ENCODE measurements at regions not wholly inside any gene's neighbourhood (a gene's known extent, or its start where the extent isn't known, plus 50 kb on each side); places are given as distances from the start of the nearest gene placed in this dataset.
"Not testable (repeated sequence)": the region's sequence is repeated elsewhere in the genome, so short reads cannot be mapped to it uniquely, and the experiment has no call there.

DNA sequence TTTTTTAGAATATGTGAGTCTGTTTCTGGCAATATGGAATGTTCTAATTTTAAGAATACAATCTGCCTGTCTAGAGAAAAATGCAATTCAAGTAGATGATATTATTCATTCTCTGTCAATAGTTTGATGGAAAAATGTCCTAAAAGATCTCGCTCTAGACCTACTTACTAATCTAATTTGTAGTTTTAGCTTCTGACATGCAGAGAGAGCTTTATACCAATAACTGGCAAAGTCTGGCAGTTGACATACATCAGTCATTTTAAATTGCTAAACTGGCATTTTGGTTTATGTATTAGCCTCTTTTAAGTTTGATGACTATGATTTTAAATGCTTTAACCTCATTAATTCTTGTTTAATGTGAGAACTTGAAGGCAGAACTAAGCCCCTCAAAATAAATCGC, 355.0 kb upstream of the CDH10 start:
- no peak for DNase-seq

DNA sequence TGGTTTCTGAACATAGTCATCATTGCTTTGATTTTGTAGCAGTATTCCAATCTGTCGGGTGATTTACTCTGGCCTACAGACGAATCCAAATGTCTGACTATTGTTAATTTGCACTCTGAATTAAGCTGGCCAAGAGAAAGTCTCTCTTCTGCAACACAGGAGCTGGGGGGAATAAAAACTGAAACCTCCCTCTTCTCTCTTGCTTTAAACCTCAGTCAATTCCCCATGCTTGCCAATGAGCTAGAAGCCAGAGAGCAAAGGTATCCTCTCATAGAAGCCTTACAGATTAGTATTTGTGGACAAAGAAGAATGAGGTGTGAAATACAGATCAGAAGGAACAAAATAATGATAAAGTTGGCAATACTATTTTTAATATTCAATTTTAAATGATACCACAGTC, 353.9 kb upstream of the CDH10 start:
- no peak for DNase-seq

DNA sequence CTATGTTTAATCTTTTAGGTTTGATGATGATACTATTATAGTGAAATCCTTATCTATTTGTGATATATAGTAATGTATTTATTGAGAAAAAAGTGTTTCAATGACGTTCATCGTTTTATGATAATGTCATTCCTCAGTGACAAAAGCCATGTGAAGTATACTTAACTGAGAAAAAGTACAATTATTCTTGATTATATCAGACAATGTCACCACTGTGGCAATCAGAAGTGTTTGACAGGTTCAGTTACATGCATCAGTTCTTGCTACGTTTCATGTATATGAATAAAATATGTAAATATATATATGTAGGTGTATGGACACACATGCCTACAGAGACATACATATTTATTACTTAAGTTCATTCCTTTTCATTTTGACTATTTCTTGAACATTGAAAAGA, 341.5 kb upstream of the CDH10 start:
- DNase-seq = no peak

DNA sequence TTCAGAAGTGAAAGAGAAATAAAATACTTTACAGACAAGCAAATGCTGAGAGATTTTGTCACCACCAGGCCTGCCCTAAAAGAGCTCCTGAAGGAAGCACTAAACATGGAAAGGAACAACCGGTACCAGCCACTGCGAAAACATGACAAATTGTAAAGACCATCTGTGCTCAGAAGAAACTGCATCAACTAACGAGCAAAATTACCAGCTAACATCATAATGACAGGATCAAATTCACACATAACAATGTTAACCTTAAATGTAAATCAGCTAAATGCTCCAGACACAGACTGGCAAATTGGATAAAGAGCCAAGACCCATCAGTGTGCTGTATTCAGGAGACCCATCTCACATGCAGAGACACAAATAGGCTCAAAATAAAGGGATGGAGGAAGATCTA, 333.8 kb upstream of the CDH10 start:
- not testable (repeated sequence) for DNase-seq

DNA sequence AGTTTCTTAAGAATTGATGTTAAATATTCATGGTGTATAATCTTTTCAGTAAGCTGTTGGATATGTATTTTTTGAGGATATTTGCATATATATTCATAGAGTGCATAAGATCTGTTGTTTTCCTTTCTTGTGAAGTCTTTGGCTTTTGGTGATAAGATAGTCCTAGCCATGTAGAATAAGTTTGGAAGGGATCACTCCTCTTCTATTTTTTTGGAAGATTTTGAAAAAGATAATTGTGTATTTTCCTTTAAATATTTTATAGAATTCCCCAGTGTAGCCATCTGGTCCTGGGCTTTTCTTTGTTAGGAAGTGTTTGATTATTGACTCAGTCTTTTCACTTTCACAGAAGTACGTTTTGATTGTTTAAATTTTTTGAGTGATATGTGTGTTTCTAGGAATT, 318.8 kb upstream of the CDH10 start:
- no peak for DNase-seq

DNA sequence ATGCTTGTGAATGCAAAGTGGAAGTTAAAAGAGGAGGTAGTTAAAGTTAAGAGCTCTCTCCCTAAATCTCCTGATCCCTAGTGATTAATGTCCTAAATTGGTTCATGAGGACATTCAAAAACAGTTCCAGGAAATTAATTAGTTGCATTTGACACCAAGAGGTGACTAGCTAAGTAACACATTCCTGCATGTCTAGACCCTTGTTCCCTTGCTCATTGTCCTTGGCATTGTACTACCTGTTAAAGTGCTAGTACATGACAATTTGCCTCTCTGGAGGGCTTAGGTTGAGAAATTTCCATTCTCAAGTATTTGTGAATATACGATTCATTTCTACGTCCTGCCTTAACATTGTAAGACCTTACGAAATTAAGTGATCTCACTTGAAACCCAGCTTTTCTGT, 278.6 kb upstream of the CDH10 start:
- no peak for DNase-seq

DNA sequence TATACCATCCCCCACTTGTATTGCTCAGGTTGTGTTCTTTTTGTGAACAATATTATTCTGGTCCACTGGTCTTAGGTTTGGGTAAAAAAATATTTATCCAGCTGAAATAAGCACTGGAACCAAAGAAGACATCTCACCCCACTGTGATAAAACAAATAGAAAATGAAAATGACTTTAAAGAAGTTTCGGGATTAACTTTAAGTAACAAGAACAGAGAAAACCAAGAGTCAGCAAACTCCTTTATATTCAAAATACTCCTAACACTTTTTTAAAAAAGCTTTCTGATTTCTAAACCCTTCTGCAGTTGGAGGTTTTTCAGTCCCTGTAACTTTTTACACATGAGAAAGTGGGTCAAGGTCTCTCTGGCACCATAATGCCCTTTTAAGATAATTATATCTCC, 273.9 kb upstream of the CDH10 start:
- no peak for DNase-seq

DNA sequence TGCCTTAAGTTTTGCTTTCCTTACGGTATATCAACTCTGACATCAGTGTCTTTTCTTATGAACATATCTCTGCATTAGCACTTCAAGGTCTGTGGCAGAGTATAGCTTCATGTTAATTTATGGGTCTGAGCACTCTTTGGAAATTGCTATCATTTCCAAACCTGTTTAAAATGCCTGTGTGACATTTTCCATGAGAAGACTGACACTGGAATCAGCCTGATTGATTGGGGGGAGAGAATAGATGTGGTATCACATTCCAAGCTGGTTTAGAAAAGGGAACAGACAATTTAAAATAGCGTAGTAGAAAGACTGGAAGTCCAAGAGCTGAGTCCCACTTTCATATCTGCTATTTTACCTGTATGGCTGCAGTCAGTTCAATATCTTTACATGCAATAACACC, 272.1 kb upstream of the CDH10 start:
- no peak for DNase-seq

DNA sequence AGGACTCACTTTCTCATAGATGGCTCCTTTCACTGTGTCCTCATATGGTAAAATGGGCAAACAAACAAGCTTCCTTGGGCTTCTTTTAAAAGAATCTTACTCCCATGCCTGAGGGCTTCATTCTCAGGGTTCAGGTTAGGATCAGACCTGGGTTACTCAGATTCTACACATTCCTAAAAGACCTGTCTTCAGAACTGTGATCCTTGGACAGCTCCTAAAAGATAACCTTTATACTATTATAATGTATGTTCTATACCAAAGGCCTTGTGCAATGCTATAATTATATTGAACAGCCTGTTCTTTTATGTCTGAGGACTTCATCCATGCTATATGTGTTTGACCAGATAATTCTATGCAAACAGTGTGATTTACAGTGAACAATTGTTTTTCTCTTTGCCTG, 264.4 kb upstream of the CDH10 start:
- DNase-seq = no peak

DNA sequence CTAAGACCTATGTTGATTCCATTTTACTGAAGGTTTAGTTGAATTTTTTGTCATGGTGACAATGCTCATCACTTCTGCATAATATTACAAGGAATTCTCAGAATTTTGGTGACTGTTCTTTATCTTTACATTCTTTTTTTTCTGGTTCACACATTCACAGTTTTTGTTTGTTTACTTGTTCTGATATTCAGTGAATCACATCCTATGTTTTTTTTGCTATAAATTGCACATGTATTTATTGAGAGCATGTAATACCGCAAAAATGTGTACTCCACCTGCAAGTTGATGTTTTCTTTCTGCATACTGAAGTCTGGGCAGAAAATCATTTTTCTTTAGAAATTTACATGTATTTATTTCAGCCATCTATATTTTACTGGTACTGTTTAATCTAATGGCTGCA, 261.9 kb upstream of the CDH10 start:
- DNase-seq = no peak

DNA sequence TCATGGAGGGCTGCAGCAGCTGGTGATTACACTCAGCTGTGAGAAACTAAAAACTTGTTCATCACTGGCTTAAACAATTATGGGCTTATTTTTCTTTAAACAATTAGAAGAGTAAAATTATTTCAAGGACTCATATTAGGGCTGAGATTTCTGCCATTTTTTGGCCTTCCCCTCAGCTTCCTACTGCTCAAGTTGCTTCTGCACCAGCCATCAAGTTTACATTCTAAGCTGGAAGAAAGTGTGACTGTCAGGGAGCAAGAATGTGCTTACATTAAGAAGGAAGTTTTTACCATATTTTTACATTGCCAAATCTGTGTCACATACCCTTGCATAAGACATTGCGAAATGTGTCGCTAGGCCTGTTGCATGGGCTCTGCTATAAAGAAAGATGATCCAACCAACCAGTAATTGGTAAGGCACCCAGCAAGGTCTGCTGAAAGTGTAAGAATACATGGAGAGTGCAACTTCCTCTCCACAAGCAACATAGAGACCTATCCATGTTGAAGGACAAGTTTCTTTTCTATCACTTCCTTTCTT, 260.3 kb upstream of the CDH10 start:
- DNase-seq = no peak

DNA sequence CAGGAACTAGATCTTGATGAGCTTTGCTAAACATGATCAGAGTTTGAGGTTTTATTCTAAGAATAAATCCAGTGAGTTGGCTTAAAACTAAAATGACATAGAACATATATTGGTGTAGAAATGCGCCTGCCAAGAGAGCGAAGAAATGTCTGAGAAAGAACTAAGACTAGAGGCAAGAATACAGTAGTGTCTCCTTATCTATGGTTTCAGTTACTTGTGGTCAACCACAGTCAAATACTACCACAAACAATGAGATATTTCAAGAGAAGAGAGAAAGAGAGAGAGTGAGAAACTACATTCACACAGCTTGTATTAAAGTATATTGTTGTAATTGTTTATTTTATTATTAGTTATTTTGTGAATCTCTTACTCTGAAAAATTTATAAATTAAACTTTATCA, 254.4 kb upstream of the CDH10 start:
- DNase-seq = no peak

DNA sequence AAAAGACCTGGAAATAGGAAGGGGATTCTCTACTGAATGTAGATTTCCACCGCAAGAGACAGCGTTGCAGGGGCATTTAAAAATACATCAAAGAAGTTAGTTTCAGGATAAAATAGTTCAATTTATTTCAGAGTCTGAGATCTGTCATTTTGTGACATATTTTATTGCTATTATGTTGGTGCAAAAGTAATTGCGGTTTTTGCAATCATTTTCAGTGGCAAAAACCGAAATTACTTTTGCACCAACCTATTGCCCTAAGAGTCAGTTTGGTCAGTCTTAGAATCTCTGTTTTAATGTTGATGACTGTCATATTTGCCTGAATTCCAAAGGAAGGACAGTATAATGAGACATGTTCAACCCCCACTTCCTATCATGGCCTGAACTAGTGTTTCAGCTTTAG, 219.5 kb upstream of the CDH10 start:
- DNase-seq = no peak

DNA sequence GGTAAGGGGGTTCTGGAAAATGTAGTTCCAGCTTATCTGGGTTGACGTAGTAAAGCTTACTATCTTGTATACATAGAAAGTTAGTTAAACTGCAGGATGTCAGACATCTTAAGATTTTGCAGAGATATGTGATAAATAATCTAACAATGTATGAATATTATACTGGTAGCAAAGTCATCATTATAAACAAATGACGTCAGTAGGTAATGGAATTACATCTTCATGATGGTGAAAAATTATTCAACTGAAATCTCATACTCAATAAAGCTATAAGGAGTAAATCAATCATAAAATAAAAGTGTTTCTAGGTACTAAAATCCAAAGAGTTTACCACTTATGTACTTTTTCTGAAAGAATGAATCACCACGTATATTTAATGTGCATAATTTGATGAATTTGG, 217.3 kb upstream of the CDH10 start:
- no peak for DNase-seq

DNA sequence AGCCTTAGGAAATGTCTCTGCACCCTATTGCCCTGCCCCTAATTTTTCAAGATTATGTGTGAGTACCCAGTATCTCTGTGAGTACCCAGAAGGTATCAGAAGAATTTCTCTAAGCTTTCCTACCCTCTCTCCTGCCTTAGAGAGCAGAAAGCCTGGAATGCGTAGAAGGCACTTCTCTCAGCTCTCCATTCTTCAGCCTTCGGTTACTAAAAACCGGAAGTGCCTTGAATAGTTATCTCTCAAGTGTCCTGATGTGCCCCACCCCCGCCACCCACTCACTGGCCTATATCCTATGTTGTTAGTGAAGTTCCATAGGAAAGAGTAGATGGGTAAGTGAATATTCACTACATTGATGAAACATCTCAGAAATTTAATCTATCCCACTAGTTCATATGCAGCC, 210.7 kb upstream of the CDH10 start:
- DNase-seq = no peak

DNA sequence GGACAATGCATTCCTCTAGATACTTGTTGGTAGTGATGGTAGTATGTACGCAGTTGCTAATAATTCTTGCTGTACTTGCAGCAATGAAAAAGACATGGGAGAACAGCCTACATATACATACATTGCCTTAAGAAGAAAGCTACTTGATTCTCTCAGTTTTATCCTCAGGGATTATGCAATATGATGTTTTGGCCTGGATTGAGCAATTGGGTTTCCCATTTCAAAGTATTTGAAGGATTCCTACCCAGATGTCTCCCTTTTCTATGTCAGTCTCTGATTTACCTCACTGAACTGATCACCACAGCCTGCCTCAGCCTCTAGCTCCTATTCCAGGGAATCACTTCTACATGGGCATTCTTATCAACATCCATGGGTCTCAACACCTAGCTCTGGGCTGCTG, 210.1 kb upstream of the CDH10 start:
- DNase-seq = no peak

DNA sequence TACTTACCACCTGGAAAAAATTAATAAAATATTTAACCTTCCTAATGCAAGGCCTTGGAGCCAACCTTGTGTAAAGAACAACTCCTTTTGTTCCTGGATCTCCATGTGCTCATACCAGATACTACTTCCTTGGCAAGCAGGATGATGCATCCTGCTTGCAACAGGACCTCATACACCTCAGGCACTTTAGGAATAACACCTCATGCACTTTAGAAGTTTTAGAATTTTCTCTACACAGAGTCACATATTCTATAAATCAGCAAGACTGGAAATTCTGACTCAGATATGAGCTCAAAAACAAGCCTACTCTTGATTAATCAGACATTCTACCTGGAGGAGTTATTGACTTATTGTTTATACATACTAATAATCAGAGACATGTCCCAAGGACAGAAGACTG, 209.6 kb upstream of the CDH10 start:
- no peak for DNase-seq

DNA sequence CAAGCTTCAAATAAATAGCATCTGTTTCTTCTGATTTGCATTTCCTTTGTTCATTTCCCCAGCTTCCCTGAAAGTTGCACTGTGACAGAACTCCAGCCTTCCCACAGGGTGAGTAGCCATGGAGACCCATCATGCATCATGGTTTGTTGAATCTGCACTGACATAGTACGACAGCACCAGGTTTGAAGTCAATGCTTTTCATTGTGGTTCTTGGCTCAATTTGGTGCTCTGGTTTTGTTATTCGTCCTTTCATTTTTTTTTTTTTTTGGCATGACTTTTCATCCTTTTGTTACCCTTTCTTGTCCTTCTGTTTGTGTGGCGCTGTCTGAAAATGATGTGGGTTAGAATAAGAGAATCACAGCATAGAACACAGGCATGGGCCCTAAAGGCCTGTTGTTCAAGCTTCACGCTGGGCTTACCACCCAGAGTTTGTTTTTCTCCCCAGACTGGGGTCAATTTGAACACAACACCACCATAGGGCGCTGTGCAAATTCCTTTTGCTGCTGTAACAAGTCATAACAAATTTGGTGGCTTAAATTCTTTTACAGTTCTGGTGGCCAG, 206.2 kb upstream of the CDH10 start:
- DNase-seq = no peak

DNA sequence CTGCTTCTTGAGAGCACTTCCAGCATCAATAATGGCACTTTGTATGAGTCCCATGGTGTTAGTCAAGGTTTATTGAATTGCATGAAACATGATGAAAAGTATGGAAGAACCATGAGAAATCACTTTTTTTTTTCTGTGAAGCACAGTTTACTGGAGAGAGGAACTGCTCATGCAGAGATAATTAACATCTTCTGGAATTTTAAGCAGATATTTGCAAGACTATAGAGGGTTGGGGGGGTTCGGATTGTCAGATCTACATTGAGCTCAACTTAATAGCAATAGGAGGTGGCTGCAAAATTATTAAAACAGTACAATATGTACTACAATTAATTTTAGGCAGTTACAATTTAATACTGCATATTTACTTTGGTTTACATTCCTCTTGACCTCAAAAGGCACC, 204.4 kb upstream of the CDH10 start:
- DNase-seq = no peak

DNA sequence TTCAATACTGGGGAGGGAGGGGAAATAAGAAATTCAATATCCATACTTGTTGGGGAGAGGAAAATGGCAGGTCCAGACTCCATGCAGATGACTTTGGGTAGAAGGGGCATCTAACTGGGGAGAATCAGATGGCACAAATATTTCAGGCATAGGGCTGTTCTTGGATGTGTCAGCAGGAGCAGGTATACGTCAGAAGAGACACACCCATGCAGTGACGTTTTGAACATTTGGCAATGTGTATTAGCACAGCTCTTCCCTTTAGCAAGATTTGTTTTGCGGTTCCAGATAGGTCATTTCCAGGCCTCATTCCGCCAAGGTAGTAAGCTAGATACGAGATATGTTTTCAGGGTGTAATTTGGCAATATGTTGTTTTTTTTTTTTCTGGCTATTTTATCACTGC, 187.2 kb upstream of the CDH10 start:
- no peak for DNase-seq

DNA sequence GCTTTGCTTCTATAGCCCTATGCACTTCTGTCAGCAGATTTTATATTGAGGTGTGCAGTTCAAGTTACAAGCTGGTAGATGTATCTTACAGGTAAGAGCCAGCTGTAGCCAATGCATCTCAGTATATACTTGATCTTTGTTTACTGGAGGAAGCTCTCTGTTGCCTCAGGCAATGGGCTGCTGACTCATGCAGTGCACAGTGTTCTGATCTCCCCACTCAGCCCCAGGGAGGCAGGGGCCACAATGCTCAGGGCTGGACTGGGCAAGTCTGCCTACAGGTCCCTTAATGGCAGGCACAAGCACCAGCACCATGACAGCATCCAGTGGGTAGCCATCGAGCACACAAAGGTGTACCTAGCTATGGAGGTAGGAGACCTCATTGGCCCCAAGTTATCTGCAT, 178.8 kb upstream of the CDH10 start:
- no peak for DNase-seq

DNA sequence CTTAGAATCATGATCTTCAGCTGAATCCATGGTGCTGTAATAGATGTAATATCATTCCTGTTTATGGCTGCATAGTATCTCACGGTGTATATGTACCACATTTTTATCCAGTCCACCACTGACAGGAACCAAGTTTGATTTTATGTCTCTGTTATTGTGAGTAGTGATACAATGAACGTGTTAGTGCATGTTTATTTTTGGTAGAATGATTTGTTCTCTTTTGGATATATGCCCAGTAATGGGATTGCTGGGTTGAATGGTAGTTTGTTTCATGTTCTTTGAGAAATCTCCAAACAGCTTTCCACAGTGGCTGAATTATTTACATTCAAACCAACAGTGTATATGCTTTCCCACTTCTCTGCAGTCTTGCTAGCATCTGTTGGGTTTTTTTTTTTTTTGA, 175.1 kb upstream of the CDH10 start:
- no peak for DNase-seq

DNA sequence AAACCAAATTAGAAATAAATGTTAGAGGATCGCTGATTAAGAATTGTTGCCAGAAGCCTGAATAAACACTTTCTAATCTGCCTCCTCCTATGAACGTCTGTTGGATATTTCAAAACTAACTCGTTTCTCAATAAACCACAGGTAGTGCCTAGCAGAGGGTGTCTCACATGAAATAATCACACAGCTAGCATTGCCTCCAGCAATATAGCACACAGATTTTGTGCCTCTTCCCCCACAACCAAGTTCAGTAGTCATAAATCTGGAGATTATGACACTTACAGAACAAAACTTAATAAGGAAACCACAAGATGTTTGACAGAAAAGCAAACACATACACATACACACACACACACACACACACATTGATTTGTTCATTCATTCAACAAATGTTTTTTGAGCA, 173.2 kb upstream of the CDH10 start:
- DNase-seq = no peak

DNA sequence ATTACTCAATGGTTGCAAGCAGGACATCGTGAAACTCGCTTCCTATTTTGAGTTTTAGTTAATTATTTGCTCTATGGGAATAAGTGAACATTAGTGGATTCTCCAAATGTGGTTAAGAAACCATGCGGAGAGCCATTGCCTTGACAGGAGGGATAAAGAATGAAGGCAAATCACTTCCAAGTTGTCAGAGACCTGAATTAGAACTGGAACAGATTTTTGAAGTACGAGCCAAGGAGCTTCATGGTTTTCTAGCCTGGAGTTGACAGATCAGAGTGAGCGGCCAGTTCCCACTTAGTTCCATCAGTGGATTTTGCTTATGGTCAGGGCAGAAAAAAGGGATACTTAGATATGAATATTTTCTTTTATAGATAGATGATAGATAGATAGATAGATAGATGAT, 171.4 kb upstream of the CDH10 start:
- DNase-seq = no peak

DNA sequence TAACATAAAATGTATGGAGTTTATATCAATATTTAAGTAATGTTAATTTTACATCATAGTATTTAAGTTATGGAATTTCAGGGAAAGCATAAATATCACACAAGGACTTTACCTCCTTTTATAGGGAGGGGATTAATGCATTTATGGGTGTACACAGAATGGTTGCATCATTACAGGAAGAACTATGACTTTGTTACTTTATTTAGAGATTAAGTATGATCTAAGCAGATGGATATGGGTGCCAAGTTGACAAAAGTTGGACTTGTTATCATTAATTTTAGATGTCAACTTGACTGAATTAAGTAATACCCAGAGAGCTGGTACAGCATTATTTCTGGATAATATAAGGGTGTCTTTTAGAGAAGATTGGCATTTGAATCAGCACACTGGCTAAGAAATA, 160.5 kb upstream of the CDH10 start:
- DNase-seq = no peak

DNA sequence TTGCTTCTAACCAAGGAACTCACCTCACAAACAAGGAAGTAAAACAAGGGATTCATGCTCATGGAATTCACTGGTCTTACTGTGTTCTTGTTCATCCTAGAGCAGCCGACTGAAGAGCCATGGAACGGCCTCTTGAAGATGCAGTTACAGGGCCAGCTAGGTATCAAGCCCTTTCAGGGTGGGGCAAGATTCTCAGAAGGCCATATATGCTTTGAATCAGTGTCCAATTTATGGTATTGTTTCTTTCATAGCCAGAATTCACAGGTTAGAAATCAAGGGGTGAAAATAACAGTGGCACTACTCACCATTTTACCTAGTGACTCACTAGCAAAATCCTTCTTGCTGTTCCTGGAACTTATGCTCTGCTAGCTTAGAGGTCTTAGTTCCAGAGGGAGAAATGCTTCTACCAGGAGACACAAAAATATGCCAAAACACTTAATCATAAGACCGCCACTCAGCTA, 159.5 kb upstream of the CDH10 start:
- DNase-seq = no peak
